D341Med (cell line): ENCODE measurements at regions not wholly inside any gene's neighbourhood (a gene's known extent, or its start where the extent isn't known, plus 50 kb on each side); places are given as distances from the start of the nearest gene placed in this dataset.
"Not testable (repeated sequence)": the region's sequence is repeated elsewhere in the genome, so short reads cannot be mapped to it uniquely, and the experiment has no call there.

Source experiments
- DNase-seq: peaks from one replicate; pipeline ENCODE4 v3.0.0; 2012; ENCODE audit warnings: low spot score

GRCh38 chr3:82509106-82509842, 747.8 kb upstream of the GBE1 start:
- DNase-seq = no peak

GRCh38 chr3:82506204-82506603, 744.8 kb upstream of the GBE1 start:
- DNase-seq = no peak

- no peak for DNase-seq
Observed at GRCh38 chr3:82505079-82505756, 743.8 kb upstream of the GBE1 start.

- no peak for DNase-seq
Observed at GRCh38 chr3:82498186-82498585, 736.7 kb upstream of the GBE1 start.

- peak; percentile 58 for DNase-seq
Observed at GRCh38 chr3:82496890-82497560, 735.6 kb upstream of the GBE1 start.

- no peak for DNase-seq
Observed at GRCh38 chr3:82495655-82496054, 734.2 kb upstream of the GBE1 start.

GRCh38 chr3:82494977-82495489, 733.6 kb upstream of the GBE1 start:
- DNase-seq = no peak

- no peak for DNase-seq
Observed at GRCh38 chr3:82493858-82494257, 732.4 kb upstream of the GBE1 start.

- DNase-seq = no peak
Observed at GRCh38 chr3:82475306-82475705, 713.9 kb upstream of the GBE1 start.

GRCh38 chr3:82474711-82475110, 713.3 kb upstream of the GBE1 start:
- DNase-seq = no peak

- no peak for DNase-seq
Observed at GRCh38 chr3:82473864-82474541, 712.6 kb upstream of the GBE1 start.

- DNase-seq = no peak
Observed at GRCh38 chr3:82467051-82467450, 705.6 kb upstream of the GBE1 start.

GRCh38 chr3:82462977-82463376, 701.5 kb upstream of the GBE1 start:
- DNase-seq = no peak

- no peak for DNase-seq
Observed at GRCh38 chr3:82461049-82461889, 699.8 kb upstream of the GBE1 start.

GRCh38 chr3:82448320-82448719, 686.9 kb upstream of the GBE1 start:
- no peak for DNase-seq

GRCh38 chr3:82428821-82429220, 667.4 kb upstream of the GBE1 start:
- DNase-seq = not testable (repeated sequence)

- no peak for DNase-seq
Observed at GRCh38 chr3:82424031-82424339, 662.5 kb upstream of the GBE1 start.

GRCh38 chr3:82423268-82424030, 662.0 kb upstream of the GBE1 start:
- DNase-seq = no peak

- DNase-seq = no peak
Observed at GRCh38 chr3:82416830-82417229, 655.4 kb upstream of the GBE1 start.

GRCh38 chr3:82416349-82416748, 654.9 kb upstream of the GBE1 start:
- DNase-seq = no peak

GRCh38 chr3:82413171-82413570, 651.7 kb upstream of the GBE1 start:
- DNase-seq = no peak
